SK-N-SH (cell line): ENCODE measurements at regions not wholly inside any gene's neighbourhood (a gene's known extent, or its start where the extent isn't known, plus 50 kb on each side); places are given as distances from the start of the nearest gene placed in this dataset.
"Not testable (repeated sequence)": the region's sequence is repeated elsewhere in the genome, so short reads cannot be mapped to it uniquely, and the experiment has no call there.

Experiments used
- CTCF ChIA-PET: fragments of 300-600, 350-600 bp; formaldehyde crosslinking; extraction: SDS; loops from one replicate; lab custom pipeline; 2021; lab: Yijun Ruan, JAX
- POLR2A ChIA-PET: fragments of 350-600 bp; sonication (Branson Sonifier 250); formaldehyde crosslinking; extraction: SDS; loops from one replicate; lab custom pipeline; 2020; ENCODE audit warnings: antibody characterized with exemption, inconsistent platforms; lab: Yijun Ruan, JAX
- DNase-seq: peaks from one replicate; pipeline ENCODE4 v3.0.0; 2012
- H2AFZ ChIP-seq: fragments of 200-600 bp; sonication (generic); 2 replicates; pipeline ENCODE4 v1.8.1; 2016; ENCODE audit warnings: antibody characterized with exemption, mild to moderate bottlenecking, low read depth
- H3F3A ChIP-seq: fragments of 200-600 bp; sonication (generic); replicated peaks from 2 replicates; pipeline ENCODE3; 2016; ENCODE audit warnings: antibody characterized with exemption, mild to moderate bottlenecking; ENCODE audit not compliant: insufficient read depth
- H3K27ac ChIP-seq, 2 experiments: fragments of 200-500 bp in 1 of 2; fragments of 200-600 bp in 1 of 2; sonication (Bioruptor generic) in 1 of 2; sonication (generic), shearing (Covaris generic) in 1 of 2; 2 replicates each; pipeline versions ENCODE4 v1.5.1 to v1.6.1; 2014 to 2016; ENCODE audit warnings: low read depth in 2 of 2, inconsistent platforms in 1 of 2, low read length in 1 of 2, mild to moderate bottlenecking in 1 of 2, mixed read lengths in 1 of 2
- H3K27me3 ChIP-seq: fragments of 200-600 bp; sonication (generic), shearing (Covaris generic); 2 replicates; pipeline ENCODE4 v1.6.1; 2016; ENCODE audit warnings: mixed run types; ENCODE audit not compliant: insufficient read depth
- H3K36me3 ChIP-seq, 2 experiments: fragments of 200-500 bp in 1 of 2; fragments of 200-600 bp in 1 of 2; sonication (Bioruptor generic) in 1 of 2; sonication (generic) in 1 of 2; replicated peaks in 1 of 2; 2 replicates each; pipeline versions ENCODE3 to v1.5.1; 2014 to 2016; ENCODE audit warnings: low read length in 1 of 2, mild to moderate bottlenecking in 1 of 2; ENCODE audit not compliant: insufficient read depth in 2 of 2, control insufficient read depth in 1 of 2
- H3K4me1 ChIP-seq, 2 experiments: fragments of 200-500 bp in 1 of 2; fragments of 200-600 bp in 1 of 2; sonication (Bioruptor generic) in 1 of 2; sonication (generic), shearing (Covaris generic) in 1 of 2; 2 replicates each; pipeline versions ENCODE4 v1.5.1 to v1.6.1; 2014 to 2016; ENCODE audit warnings: low read depth in 1 of 2, low read length in 1 of 2, mixed run types in 1 of 2; ENCODE audit not compliant: insufficient read depth in 2 of 2, control insufficient read depth in 1 of 2
- H3K4me2 ChIP-seq: fragments of 200-600 bp; sonication (generic), shearing (Covaris generic); 2 replicates; pipeline ENCODE4 v1.6.1; 2017; ENCODE audit warnings: mixed run types
- H3K4me3 ChIP-seq, 2 experiments: fragments of 200-500 bp in 1 of 2; fragments of 200-600 bp in 1 of 2; sonication (Bioruptor generic) in 1 of 2; sonication (generic), shearing (Covaris generic) in 1 of 2; 2 replicates each; pipeline versions ENCODE4 v1.5.1 to v1.8.1; 2014 to 2016; ENCODE audit warnings: low read depth in 2 of 2, inconsistent platforms in 1 of 2, low read length in 1 of 2, mild to moderate bottlenecking in 1 of 2, mixed read lengths in 1 of 2, moderate library complexity in 1 of 2
- H3K79me2 ChIP-seq: fragments of 200-600 bp; sonication (generic); 2 replicates; pipeline ENCODE4 v1.8.1; 2017; ENCODE audit warnings: mild to moderate bottlenecking; ENCODE audit not compliant: insufficient read depth
- H3K9ac ChIP-seq: fragments of 200-600 bp; sonication (generic); 2 replicates; pipeline ENCODE4 v1.6.1; 2017; ENCODE audit warnings: mixed run types
- H3K9me2 ChIP-seq: fragments of 200-600 bp; sonication (generic); 2 replicates; pipeline ENCODE4 v1.6.1; 2017; ENCODE audit warnings: mixed run types
- H3K9me3 ChIP-seq: fragments of 200-600 bp; sonication (generic); 2 replicates; pipeline ENCODE4 v1.6.1; 2017; ENCODE audit warnings: mixed run types, mild to moderate bottlenecking, moderate library complexity
- H4K20me1 ChIP-seq: fragments of 200-600 bp; sonication (generic); 2 replicates; pipeline ENCODE4 v1.6.1; 2017; ENCODE audit warnings: mild to moderate bottlenecking, mixed run types; ENCODE audit not compliant: insufficient read depth
- CHD2 ChIP-seq: fragments of 150-350 bp; IDR thresholded peaks from 2 replicates; pipeline ENCODE4 v1.6.1; 2018; ENCODE audit warnings: low read length; ENCODE audit not compliant: partially characterized antibody
- EZH2phosphoT487 ChIP-seq: fragments of 200-600 bp; sonication (generic); IDR thresholded peaks from 2 replicates; pipeline ENCODE4 v1.6.1; 2017; ENCODE audit warnings: low read depth, mixed run types, mild to moderate bottlenecking, antibody characterized with exemption, moderate library complexity, borderline replicate concordance
- GABPA ChIP-seq: IDR thresholded peaks from 2 replicates; pipeline ENCODE4 v1.4.0; 2012; ENCODE audit warnings: low read depth, mild to moderate bottlenecking
- GATA2 ChIP-seq: sonication (generic); formaldehyde crosslinking; IDR thresholded peaks from 2 replicates; pipeline ENCODE4 v1.5.0; 2020; ENCODE audit warnings: mild to moderate bottlenecking, missing genetic modification reagents
- JUND ChIP-seq: IDR thresholded peaks from 2 replicates; pipeline ENCODE4 v1.4.0; 2012
- RAD21 ChIP-seq: IDR thresholded peaks from 2 replicates; pipeline ENCODE4 v1.6.1; 2012; ENCODE audit warnings: mild to moderate bottlenecking, low read length
- RCOR1 ChIP-seq: fragments of 150-350 bp; IDR thresholded peaks from 2 replicates; pipeline ENCODE4 v1.6.1; 2017; ENCODE audit warnings: antibody characterized with exemption, low read length
- RXRA ChIP-seq: IDR thresholded peaks from 2 replicates; pipeline ENCODE4 v1.4.0; 2012; ENCODE audit warnings: low read depth, mild to moderate bottlenecking, borderline replicate concordance
- SMC3 ChIP-seq: IDR thresholded peaks from 2 replicates; pipeline ENCODE4 v1.6.1; 2012; ENCODE audit warnings: low read depth, low read length, improper control_type of control experiment
- WGBS: methylation state at CpG from one replicate; pipeline ENCODE4 v1.1.6; 2017; ENCODE audit warnings: low lambda C conversion rate; 5-methylcytosine and 5-hydroxymethylcytosine counted together
- TF ChIP-seq, protein P1 (sequence below): IDR thresholded peaks from 2 replicates; pipeline ENCODE4 v1.4.0; 2012; ENCODE audit warnings: low read depth
- TF ChIP-seq, protein P2 (sequence below): IDR thresholded peaks from 2 replicates; pipeline ENCODE4 v1.4.0; 2012; ENCODE audit warnings: low read depth, borderline replicate concordance

DNA sequence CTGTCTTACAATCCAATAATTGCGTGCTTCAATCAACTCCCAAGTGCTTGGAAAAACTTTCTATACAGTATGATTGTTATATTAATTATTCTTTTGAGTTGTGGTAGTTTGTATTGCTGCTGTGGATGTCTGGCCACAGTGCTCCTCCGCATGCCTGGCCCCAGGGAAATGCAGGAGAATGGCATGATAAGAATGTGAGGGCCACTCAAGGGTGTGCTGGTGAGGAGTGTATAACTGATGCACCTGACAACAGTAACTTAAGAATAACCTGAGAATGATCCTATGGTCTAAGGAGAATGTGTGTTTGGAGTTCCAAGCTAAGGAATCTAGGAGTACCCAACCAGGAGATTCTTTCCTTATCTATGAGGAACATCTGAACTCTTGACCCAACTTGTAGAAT, 152.9 kb upstream of the APC start:
- Histone ChIP-seq H3K36me3 (no peaks in the 10 kb centered on the region), H3K79me2 (no peaks in the 10 kb centered on the region), H3F3A (no peaks in the 10 kb centered on the region), H3K9me3 (no peaks in the 10 kb centered on the region), H3K27me3 (no peaks in the 10 kb centered on the region), H3K9ac (no peak overlapping the region), H3K27ac (no peak overlapping the region), H4K20me1 (no peaks in the 10 kb centered on the region), H3K4me2 (no peak overlapping the region), H3K4me1 (no peaks in the 10 kb centered on the region), H3K4me3 (no peak overlapping the region), H2AFZ (no peak overlapping the region), H3K9me2 (no peaks in the 10 kb centered on the region)
- no peak for DNase-seq
- 38% methylated on average over 2 of the region's 2 CpGs for WGBS
- CTCF ChIA-PET, result interaction anchor here (0.8 kb wide), 1 partner anchor 17 kb away, joined by 3 read pairs; no protein-coding TSS in a partner anchor
- POLR2A ChIA-PET, result no interaction called here
- TF ChIP-seq SMC3, result no peak
- TF ChIP-seq RCOR1, result no peak
- no peak for TF ChIP-seq GABPA
- TF ChIP-seq, protein P1, sequence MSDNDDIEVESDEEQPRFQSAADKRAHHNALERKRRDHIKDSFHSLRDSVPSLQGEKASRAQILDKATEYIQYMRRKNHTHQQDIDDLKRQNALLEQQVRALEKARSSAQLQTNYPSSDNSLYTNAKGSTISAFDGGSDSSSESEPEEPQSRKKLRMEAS, result no peak
- TF ChIP-seq, protein P2, sequence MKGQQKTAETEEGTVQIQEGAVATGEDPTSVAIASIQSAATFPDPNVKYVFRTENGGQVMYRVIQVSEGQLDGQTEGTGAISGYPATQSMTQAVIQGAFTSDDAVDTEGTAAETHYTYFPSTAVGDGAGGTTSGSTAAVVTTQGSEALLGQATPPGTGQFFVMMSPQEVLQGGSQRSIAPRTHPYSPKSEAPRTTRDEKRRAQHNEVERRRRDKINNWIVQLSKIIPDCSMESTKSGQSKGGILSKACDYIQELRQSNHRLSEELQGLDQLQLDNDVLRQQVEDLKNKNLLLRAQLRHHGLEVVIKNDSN, result no peak
- TF ChIP-seq EZH2phosphoT487, result no peak
- TF ChIP-seq GATA2 (CRISPR knock-in tag), result no peak
- TF ChIP-seq RXRA, result no peak
- no peak for TF ChIP-seq CHD2
- TF ChIP-seq JUND, result no peak

DNA sequence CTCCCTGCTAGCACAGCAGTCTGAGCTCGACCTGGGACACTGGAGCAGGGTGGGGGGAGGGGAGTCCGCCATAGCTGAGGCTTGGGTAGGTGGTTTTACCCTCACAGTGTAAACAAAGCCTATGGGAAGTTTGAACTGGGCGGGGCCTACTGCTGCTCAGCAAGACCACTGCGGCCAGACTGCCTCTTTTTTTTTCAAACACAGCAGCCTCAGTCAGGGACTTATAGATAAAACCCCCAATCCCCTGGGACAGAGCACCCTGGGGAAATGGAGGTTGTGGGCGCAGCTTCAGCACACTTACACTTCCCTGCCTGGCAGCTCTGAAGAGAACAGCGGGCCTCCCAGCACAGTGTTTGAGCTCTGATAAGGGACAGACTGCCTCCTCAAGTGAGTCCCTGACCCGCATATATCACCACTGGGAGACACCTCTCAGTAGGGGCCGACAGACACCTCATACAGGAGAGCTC, 151.1 kb upstream of the APC start:
- no peak for TF ChIP-seq GATA2 (CRISPR knock-in tag)
- no peak for TF ChIP-seq RAD21
- DNase-seq, result no peak
- H3K36me3 ChIP-seq, result no peaks in the 10 kb centered on the region
- no peaks in the 10 kb centered on the region for H3K9me2 ChIP-seq
- ChIA-PET POLR2A (no interaction called here), CTCF (interaction anchor here (1.3 kb wide), 1 partner anchor 38 kb away, joined by 3 read pairs; no protein-coding TSS in a partner anchor)
- WGBS, result 44% methylated on average over 5 of the region's 8 CpGs
- no peaks in the 10 kb centered on the region for H3K79me2 ChIP-seq
- no peaks in the 10 kb centered on the region for H3K27me3 ChIP-seq
- H3F3A ChIP-seq, result no peaks in the 10 kb centered on the region
- H3K27ac ChIP-seq, result no peak overlapping the region
- H2AFZ ChIP-seq, result no peak overlapping the region
- no peaks in the 10 kb centered on the region for H3K4me1 ChIP-seq
- H3K9me3 ChIP-seq, result no peaks in the 10 kb centered on the region
- no peak overlapping the region for H3K4me2 ChIP-seq
- H4K20me1 ChIP-seq, result no peaks in the 10 kb centered on the region
- no peak overlapping the region for H3K4me3 ChIP-seq
- H3K9ac ChIP-seq, result no peak overlapping the region

DNA sequence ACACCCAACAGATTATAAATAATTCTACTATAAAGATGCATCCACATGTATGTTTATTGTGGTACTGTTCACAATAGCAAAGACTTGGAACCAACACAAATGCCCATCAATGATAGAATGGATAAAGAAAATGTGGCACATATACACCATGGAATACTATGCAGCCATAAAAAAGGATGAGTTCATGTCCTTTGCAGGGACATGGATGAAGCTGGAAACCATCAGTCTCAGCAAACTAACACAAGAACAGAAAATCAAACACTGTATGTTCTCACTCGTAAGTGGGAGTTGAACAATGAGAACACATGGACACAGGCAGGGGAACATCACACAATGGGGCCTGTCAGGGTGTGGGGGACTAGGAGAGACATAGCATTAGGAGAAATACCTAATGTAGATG, 146.8 kb upstream of the APC start:
- H3K9me3 ChIP-seq, H4K20me1 ChIP-seq, H3K9ac ChIP-seq, H3K27ac ChIP-seq, H3K4me3 ChIP-seq, DNase-seq, CTCF ChIA-PET, H3K4me2 ChIP-seq, H3K27me3 ChIP-seq, H3K79me2 ChIP-seq, H3F3A ChIP-seq, POLR2A ChIA-PET, H3K36me3 ChIP-seq, H2AFZ ChIP-seq, H3K9me2 ChIP-seq: not testable (repeated sequence)
- WGBS, result 67% methylated on average over 1 of the region's 1 CpG
- peaks cover 0 to 13% of the 10 kb centered on the region in 2 experiments; a peak in 2 of 4 replicates for H3K4me1 ChIP-seq
